ENCODE measurements at regions not wholly inside any gene's neighbourhood (a gene's known extent, or its start where the extent isn't known, plus 50 kb on each side); places are given as distances from the start of the nearest gene placed in this dataset.

DNA sequence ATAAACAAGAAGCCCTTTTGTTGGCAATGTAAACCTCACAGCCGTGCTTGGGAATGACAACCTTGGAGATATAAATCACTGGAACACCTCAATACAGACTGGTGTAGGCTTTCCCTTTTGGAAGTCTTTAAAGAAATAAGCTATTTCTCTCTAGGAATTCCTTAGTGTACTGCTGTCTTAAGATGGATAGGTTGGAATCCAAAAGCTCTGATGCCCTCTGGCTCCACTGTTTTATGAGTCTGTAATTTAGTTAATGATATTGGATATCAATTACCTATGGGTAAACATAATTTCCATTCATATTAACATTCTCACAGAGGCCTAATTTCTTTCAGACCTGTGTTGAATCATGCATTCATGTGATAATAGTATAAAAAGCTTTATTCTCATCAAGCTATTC lies 435.9 kb upstream of the MPDZ start:
- no peaks in the 10 kb centered on the region for H4K20me1 ChIP-seq (ENCODE audit: insufficient read depth, low read length)
- H2AFZ ChIP-seq (ENCODE audit: low read depth, low read length): no peak overlapping the region
- TF ChIP-seq, protein P1, sequence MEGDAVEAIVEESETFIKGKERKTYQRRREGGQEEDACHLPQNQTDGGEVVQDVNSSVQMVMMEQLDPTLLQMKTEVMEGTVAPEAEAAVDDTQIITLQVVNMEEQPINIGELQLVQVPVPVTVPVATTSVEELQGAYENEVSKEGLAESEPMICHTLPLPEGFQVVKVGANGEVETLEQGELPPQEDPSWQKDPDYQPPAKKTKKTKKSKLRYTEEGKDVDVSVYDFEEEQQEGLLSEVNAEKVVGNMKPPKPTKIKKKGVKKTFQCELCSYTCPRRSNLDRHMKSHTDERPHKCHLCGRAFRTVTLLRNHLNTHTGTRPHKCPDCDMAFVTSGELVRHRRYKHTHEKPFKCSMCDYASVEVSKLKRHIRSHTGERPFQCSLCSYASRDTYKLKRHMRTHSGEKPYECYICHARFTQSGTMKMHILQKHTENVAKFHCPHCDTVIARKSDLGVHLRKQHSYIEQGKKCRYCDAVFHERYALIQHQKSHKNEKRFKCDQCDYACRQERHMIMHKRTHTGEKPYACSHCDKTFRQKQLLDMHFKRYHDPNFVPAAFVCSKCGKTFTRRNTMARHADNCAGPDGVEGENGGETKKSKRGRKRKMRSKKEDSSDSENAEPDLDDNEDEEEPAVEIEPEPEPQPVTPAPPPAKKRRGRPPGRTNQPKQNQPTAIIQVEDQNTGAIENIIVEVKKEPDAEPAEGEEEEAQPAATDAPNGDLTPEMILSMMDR (IDR thresholded peaks at IDR 0.05; ENCODE audit: low read depth, low read length): no peak
- TF ChIP-seq EZH2phosphoT487 (IDR thresholded peaks at IDR 0.05; ENCODE audit: low read depth): no peak
- H3K9me3 ChIP-seq (ENCODE audit: insufficient read depth, low read length): no peaks in the 10 kb centered on the region
- no peak overlapping the region for H3K4me2 ChIP-seq (ENCODE audit: low read length)
- no peaks in the 10 kb centered on the region for H3K36me3 ChIP-seq (replicated peaks; ENCODE audit: low read depth, low read length)
- no peak overlapping the region for H3K9ac ChIP-seq (ENCODE audit: low read length)
- no peaks in the 10 kb centered on the region for H3K79me2 ChIP-seq (ENCODE audit: low read length)
- no peak overlapping the region for H3K4me3 ChIP-seq (ENCODE audit: low read length)
- H3K27ac ChIP-seq (ENCODE audit: low read length): no peak overlapping the region
- no peaks in the 10 kb centered on the region; the same call in 1 of the 2 replicates for H3K27me3 ChIP-seq (ENCODE audit: low read depth, low read length)
- H3K4me1 ChIP-seq (ENCODE audit: low read length): no peaks in the 10 kb centered on the region

DNA sequence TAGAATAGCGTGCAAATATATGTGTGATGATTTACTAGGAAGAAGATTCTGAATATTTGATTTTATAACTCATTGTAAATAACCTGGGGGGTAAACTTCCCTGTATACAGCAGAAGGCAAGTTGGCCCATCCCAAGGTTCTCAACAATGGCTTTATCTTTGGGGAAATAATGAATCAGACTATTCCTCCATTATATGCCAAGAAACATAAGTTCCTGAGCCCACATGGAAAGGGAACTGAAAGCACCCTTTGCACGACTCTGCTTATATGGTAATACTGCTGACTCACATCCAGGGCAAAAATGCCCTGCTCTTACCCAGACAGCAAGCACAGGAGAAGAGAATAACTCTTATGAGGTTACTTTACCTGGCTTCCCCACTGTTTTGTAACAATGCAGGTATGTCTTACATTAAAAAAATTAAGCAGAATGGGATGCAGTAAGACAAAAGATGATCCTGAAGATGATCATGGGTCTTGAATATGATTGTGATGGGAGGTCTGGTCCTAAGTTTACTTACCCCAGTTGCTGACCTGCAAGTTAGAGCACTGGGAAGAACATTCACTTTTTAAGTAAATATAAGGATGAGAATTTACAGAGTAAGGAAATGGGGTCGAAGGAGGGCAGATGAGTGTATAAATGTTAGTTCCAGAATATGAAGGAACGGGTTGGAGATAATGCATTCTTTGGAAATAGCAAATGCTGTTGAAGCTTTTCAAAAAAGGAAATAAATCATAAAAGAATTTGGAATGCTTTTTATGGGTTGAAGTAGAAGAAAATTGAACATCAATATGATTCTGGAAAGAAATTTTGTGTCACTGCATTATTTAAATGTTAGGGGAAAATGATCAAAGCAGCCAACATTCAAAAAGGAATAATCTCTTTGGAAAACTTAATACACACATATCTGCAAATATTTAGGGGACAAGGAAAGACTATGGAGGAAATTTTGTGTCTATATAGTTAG lies 428.4 kb upstream of the MPDZ start:
- Histone ChIP-seq H2AFZ (ENCODE audit: low read depth, low read length) (no peak overlapping the region), H4K20me1 (ENCODE audit: insufficient read depth, low read length) (no peaks in the 10 kb centered on the region), H3K4me2 (ENCODE audit: low read length) (no peak overlapping the region; the same call in 1 of the 2 replicates), H3K9me3 (ENCODE audit: insufficient read depth, low read length) (no peaks in the 10 kb centered on the region), H3K36me3 (replicated peaks; ENCODE audit: low read depth, low read length) (no peaks in the 10 kb centered on the region), H3K79me2 (ENCODE audit: low read length) (no peaks in the 10 kb centered on the region), H3K4me3 (ENCODE audit: low read length) (no peak overlapping the region), H3K4me1 (ENCODE audit: low read length) (peaks cover 8% of the 10 kb centered on the region), H3K9ac (ENCODE audit: low read length) (no peak overlapping the region), H3K27ac (ENCODE audit: low read length) (no peak overlapping the region), H3K27me3 (ENCODE audit: low read depth, low read length) (no peaks in the 10 kb centered on the region)
- TF ChIP-seq, protein P1 (IDR thresholded peaks at IDR 0.05; ENCODE audit: low read depth, low read length): no peak
- no peak for TF ChIP-seq EZH2phosphoT487 (IDR thresholded peaks at IDR 0.05; ENCODE audit: low read depth)

DNA sequence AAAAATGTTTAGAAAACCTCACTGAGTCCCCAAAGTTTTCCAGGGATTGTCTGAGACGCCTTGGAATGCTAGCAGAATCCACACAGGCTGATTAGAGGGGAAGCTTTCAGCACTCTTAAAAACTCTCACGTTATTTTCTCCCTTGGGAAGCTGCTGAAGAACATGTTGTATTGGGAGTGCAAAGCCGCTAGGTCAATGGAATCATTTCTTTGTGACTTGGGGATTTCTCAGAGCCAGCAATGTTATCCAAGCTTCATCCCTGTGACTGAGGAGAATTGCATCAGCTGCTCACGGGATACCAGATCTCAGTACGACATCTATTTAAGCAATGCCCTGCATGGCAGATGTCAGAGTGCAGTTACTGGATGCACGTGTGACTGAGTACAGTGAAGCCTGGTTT lies 426.4 kb upstream of the MPDZ start:
- no peak for TF ChIP-seq EZH2phosphoT487 (IDR thresholded peaks at IDR 0.05; ENCODE audit: low read depth)
- TF ChIP-seq, protein P1 (IDR thresholded peaks at IDR 0.05; ENCODE audit: low read depth, low read length): no peak
- Histone ChIP-seq H3K4me3 (ENCODE audit: low read length) (no peak overlapping the region), H3K79me2 (ENCODE audit: low read length) (no peaks in the 10 kb centered on the region), H2AFZ (ENCODE audit: low read depth, low read length) (no peak overlapping the region), H3K9ac (ENCODE audit: low read length) (no peak overlapping the region), H3K4me2 (ENCODE audit: low read length) (no peak overlapping the region), H4K20me1 (ENCODE audit: insufficient read depth, low read length) (no peaks in the 10 kb centered on the region), H3K36me3 (replicated peaks; ENCODE audit: low read depth, low read length) (no peaks in the 10 kb centered on the region), H3K4me1 (ENCODE audit: low read length) (peaks cover 8% of the 10 kb centered on the region), H3K9me3 (ENCODE audit: insufficient read depth, low read length) (no peaks in the 10 kb centered on the region), H3K27ac (ENCODE audit: low read length) (no peak overlapping the region), H3K27me3 (ENCODE audit: low read depth, low read length) (no peaks in the 10 kb centered on the region)

DNA sequence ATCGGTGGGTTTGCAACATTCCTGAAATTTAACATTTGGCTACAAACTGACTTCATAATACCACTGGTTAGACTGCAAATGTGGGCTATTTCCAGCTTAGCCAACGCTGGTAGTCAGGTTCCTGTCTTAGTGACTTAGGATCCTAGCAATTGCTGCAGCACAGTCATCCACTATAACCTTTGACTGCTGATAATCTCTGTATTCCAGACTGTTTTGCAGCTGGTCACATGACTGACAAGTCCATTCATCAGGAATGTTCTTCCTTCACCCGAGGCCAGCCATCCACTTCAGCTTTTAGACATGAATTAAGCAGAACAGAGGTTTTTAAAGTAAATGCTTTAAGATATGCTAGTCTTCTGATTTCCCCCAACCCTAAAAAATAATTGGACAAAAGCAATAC lies 425.9 kb upstream of the MPDZ start:
- TF ChIP-seq EZH2phosphoT487 (IDR thresholded peaks at IDR 0.05; ENCODE audit: low read depth): no peak
- TF ChIP-seq, protein P1 (IDR thresholded peaks at IDR 0.05; ENCODE audit: low read depth, low read length): no peak
- H3K4me3 ChIP-seq (ENCODE audit: low read length): no peak overlapping the region
- H3K27ac ChIP-seq (ENCODE audit: low read length): no peak overlapping the region

More for the DNA sequence above, 425.9 kb upstream of the MPDZ start:
- peaks cover 8% of the 10 kb centered on the region for H3K4me1 ChIP-seq (ENCODE audit: low read length)
- no peaks in the 10 kb centered on the region for H3K9me3 ChIP-seq (ENCODE audit: insufficient read depth, low read length)
- no peak overlapping the region for H3K9ac ChIP-seq (ENCODE audit: low read length)
- no peaks in the 10 kb centered on the region for H4K20me1 ChIP-seq (ENCODE audit: insufficient read depth, low read length)
- H3K79me2 ChIP-seq (ENCODE audit: low read length): no peaks in the 10 kb centered on the region
- no peak overlapping the region for H2AFZ ChIP-seq (ENCODE audit: low read depth, low read length)
- no peak overlapping the region for H3K4me2 ChIP-seq (ENCODE audit: low read length)
- no peaks in the 10 kb centered on the region for H3K27me3 ChIP-seq (ENCODE audit: low read depth, low read length)
- no peaks in the 10 kb centered on the region for H3K36me3 ChIP-seq (replicated peaks; ENCODE audit: low read depth, low read length)

Data from OCI-LY3 (cell line).